CD14-positive monocyte (primary cell): ENCODE measurements at regions not wholly inside any gene's neighbourhood (a gene's known extent, or its start where the extent isn't known, plus 50 kb on each side); places are given as distances from the start of the nearest gene placed in this dataset.

Experiments
- DNase-seq, 3 donors: peaks; one replicate each; pipeline ENCODE4 v3.0.0-alpha.2; 2011 to 2022
- H2AFZ ChIP-seq: 2 replicates; pipeline ENCODE4 v1.6.0; 2012; ENCODE audit warnings: mild to moderate bottlenecking, low read depth, low read length, inconsistent platforms; ENCODE audit not compliant: insufficient read depth, poor library complexity, severe bottlenecking
- H3K27ac ChIP-seq, 2 donors: 1 replicate in 1 of 2; 2 replicates in 1 of 2; pipeline ENCODE4 v1.5.1; 2012 to 2013; ENCODE audit warnings: low read length in 2 of 2, control low read depth in 1 of 2, inconsistent platforms in 1 of 2, low read depth in 1 of 2, mild to moderate bottlenecking in 1 of 2
- H3K27me3 ChIP-seq, 2 donors: one replicate each; pipeline versions ENCODE4 v1.6.0 to v1.6.1; 2011 to 2013; ENCODE audit warnings: low read length in 2 of 2; ENCODE audit not compliant: control insufficient read depth in 2 of 2, insufficient read depth in 2 of 2
- H3K36me3 ChIP-seq, 2 donors: replicated peaks in 1 of 2; 1 replicate in 1 of 2; 2 replicates in 1 of 2; pipeline versions ENCODE4 v1.5.1 to v1.6.1; 2012 to 2013; ENCODE audit warnings: low read length in 2 of 2, control low read depth in 1 of 2, inconsistent platforms in 1 of 2, mild to moderate bottlenecking in 1 of 2; ENCODE audit not compliant: insufficient read depth in 2 of 2, control insufficient read depth in 1 of 2
- H3K4me1 ChIP-seq, 2 donors: 1 replicate in 1 of 2; 2 replicates in 1 of 2; pipeline versions ENCODE4 v1.5.1 to v1.6.1; 2012 to 2013; ENCODE audit warnings: low read length in 2 of 2, control low read depth in 1 of 2, inconsistent platforms in 1 of 2, mild to moderate bottlenecking in 1 of 2, moderate library complexity in 1 of 2; ENCODE audit not compliant: insufficient read depth in 2 of 2, control insufficient read depth in 1 of 2
- H3K4me2 ChIP-seq: replicated peaks from 2 replicates; pipeline ENCODE3; 2012; ENCODE audit warnings: low read length, moderate library complexity, mild to moderate bottlenecking; ENCODE audit not compliant: poor library complexity, severe bottlenecking; ENCODE audit errors: extremely low read depth
- H3K4me3 ChIP-seq, 3 experiments: fragments of 200-600 bp in 1 of 3; sonication (generic) in 1 of 3; replicated peaks in 1 of 3; 1 replicate in 2 of 3; 2 replicates in 1 of 3; pipeline ENCODE4 v1.5.1; 2011 to 2013; ENCODE audit warnings: low read length in 3 of 3, mild to moderate bottlenecking in 3 of 3, control low read depth in 2 of 3, low read depth in 2 of 3, inconsistent platforms in 1 of 3, moderate library complexity in 1 of 3
- H3K79me2 ChIP-seq: 2 replicates; pipeline ENCODE4 v1.6.0; 2012; ENCODE audit warnings: mild to moderate bottlenecking, control low read depth, inconsistent platforms, low read length, moderate library complexity; ENCODE audit not compliant: insufficient read depth
- H3K9ac ChIP-seq: 2 replicates; pipeline ENCODE4 v1.6.0; 2017; ENCODE audit warnings: low read length, mild to moderate bottlenecking; ENCODE audit not compliant: insufficient read depth, poor library complexity, severe bottlenecking
- H3K9me3 ChIP-seq, 2 donors: replicated peaks in 1 of 2; 1 replicate in 1 of 2; 2 replicates in 1 of 2; pipeline versions ENCODE4 v1.5.1 to v1.6.1; 2012 to 2013; ENCODE audit warnings: low read length in 2 of 2, control low read depth in 1 of 2; ENCODE audit not compliant: control insufficient read depth in 1 of 2, insufficient read depth in 1 of 2
- H4K20me1 ChIP-seq: 2 replicates; pipeline ENCODE4 v1.6.0; 2012; ENCODE audit warnings: mild to moderate bottlenecking, low read length, control low read depth, moderate library complexity; ENCODE audit not compliant: insufficient read depth
- H3K27ac Mint-ChIP-seq, 7 donors: one replicate each; pipeline ENCODE4 v1.8.0; 2020; ENCODE audit warnings: mild to moderate bottlenecking in 7 of 7, mixed read lengths in 7 of 7, moderate library complexity in 6 of 7, inconsistent platforms in 2 of 7
- H3K27me3 Mint-ChIP-seq, 3 donors: one replicate each; pipeline ENCODE4 v1.8.0; 2021 to 2022; ENCODE audit warnings: low read depth in 3 of 3, mild to moderate bottlenecking in 3 of 3, mixed read lengths in 3 of 3, moderate library complexity in 3 of 3, inconsistent platforms in 1 of 3
- H3K36me3 Mint-ChIP-seq, 2 donors: one replicate each; pipeline ENCODE4 v1.8.0; 2020; ENCODE audit warnings: mixed read lengths in 2 of 2, inconsistent platforms in 1 of 2, mild to moderate bottlenecking in 1 of 2
- H3K4me1 Mint-ChIP-seq: one replicate; pipeline ENCODE4 v1.8.0; 2020; ENCODE audit warnings: mild to moderate bottlenecking, mixed read lengths
- H3K4me3 Mint-ChIP-seq, 2 donors: one replicate each; pipeline ENCODE4 v1.8.0; 2020; ENCODE audit warnings: mild to moderate bottlenecking in 2 of 2, mixed read lengths in 2 of 2, moderate library complexity in 1 of 2
- H3K9me3 Mint-ChIP-seq, 7 donors: one replicate each; pipeline ENCODE4 v1.8.0; 2020 to 2022; ENCODE audit warnings: mixed read lengths in 7 of 7, mild to moderate bottlenecking in 6 of 7, moderate library complexity in 6 of 7, inconsistent platforms in 2 of 7
- WGBS: methylation state at CpG from one replicate; pipeline ENCODE4 v1.1.5; 2013; ENCODE audit warnings: missing lambda C conversion rate; ENCODE audit not compliant: insufficient coverage; 5-methylcytosine and 5-hydroxymethylcytosine counted together
- intact Hi-C, 2 donors: fragments of 100-400 bp; cut with micrococcal nuclease; formaldehyde crosslinking; loops; one replicate each; pipeline versions ENCODE4 v1.15.0 to v1.15.1; 2023
- TF ChIP-seq, protein P1 (sequence below): fragments of 200-600 bp; IDR thresholded peaks from one replicate; pipeline ENCODE4 v1.8.0; 2022; ENCODE audit warnings: antibody characterized with exemption, mild to moderate bottlenecking

DNA sequence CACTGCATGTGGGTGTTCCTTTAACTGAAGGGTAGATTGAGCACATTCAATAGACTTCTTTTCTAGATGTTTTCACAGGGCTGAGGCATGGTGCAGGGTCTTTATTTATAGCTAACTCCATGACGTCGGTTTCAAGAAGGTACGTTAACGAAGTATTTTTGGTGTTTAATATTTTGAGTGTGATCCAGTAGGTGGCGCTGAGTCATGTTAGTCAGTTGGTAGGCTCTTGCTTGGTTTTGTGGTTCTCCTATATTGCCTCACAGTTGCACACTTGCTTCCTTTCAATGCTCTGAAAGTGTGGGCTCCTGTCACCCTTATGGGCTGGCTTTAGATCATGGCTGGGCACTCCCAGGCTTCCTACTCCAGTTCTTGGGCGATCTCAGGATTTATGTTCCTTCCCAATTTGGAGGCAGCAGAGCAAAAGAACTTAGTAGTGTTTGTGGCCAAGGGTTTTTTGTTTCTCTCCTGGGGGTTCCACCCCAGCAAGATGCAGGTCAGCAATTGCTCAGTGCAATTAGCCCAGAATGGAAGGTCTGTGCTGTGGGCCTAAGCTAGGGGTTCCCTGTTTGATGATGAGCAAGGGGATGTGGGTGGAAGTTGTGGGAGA lies 471.6 kb upstream of the FOXG1 start:
- Histone ChIP-seq H3K9ac (no peak overlapping the region), H2AFZ (no peak overlapping the region), H3K27ac (no peak overlapping the region), H3K36me3 (no peaks in the 10 kb centered on the region), H3K4me1 (no peaks in the 10 kb centered on the region), H3K4me2 (no peak overlapping the region), H3K79me2 (no peaks in the 10 kb centered on the region), H3K9me3 (peaks cover 6 to 10% of the 10 kb centered on the region in 2 donors), H3K4me3 (no peak overlapping the region), H4K20me1 (no peaks in the 10 kb centered on the region), H3K27me3 (no peaks in the 10 kb centered on the region)
- Mint-ChIP-seq H3K4me3 (no peak overlapping the region), H3K9me3 (peaks cover 0 to 18% (median 2%) of the 10 kb centered on the region in 7 donors), H3K27me3 (peaks cover 0 to 2% (median 2%) of the 10 kb centered on the region in 3 donors), H3K4me1 (no peaks in the 10 kb centered on the region), H3K36me3 (no peaks in the 10 kb centered on the region), H3K27ac (no peak overlapping the region)
- no peak for DNase-seq
- 0% methylated on average over 5 of the region's 6 CpGs for WGBS
- intact Hi-C loops = no loop called here
- TF ChIP-seq, protein P1, sequence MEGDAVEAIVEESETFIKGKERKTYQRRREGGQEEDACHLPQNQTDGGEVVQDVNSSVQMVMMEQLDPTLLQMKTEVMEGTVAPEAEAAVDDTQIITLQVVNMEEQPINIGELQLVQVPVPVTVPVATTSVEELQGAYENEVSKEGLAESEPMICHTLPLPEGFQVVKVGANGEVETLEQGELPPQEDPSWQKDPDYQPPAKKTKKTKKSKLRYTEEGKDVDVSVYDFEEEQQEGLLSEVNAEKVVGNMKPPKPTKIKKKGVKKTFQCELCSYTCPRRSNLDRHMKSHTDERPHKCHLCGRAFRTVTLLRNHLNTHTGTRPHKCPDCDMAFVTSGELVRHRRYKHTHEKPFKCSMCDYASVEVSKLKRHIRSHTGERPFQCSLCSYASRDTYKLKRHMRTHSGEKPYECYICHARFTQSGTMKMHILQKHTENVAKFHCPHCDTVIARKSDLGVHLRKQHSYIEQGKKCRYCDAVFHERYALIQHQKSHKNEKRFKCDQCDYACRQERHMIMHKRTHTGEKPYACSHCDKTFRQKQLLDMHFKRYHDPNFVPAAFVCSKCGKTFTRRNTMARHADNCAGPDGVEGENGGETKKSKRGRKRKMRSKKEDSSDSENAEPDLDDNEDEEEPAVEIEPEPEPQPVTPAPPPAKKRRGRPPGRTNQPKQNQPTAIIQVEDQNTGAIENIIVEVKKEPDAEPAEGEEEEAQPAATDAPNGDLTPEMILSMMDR = no peak

DNA sequence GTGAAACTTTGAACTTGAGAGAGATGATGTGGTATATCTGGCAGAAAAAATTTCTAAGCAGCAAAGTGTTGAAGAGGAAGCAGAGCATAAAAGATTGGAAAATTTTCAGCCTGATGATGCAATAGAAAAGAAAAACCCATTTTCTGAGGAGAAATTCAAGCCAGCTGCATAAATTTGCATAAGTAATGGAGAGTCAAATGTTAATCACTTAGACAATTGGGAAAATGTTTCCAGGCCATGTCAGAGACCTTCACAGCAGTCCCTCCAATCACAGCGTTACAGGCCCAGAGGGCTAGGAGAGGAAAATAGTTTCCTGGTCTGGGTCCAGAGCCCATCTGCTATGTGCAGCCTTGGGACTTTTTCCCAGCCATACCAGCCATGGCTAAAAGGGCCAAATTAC lies 469.0 kb upstream of the FOXG1 start:
- Histone ChIP-seq H3K4me3 (no peak overlapping the region), H2AFZ (no peak overlapping the region), H3K9me3 (peaks cover 6 to 15% of the 10 kb centered on the region in 2 donors), H3K4me2 (no peak overlapping the region), H3K27ac (no peak overlapping the region), H3K27me3 (no peaks in the 10 kb centered on the region), H3K4me1 (no peaks in the 10 kb centered on the region), H3K79me2 (no peaks in the 10 kb centered on the region), H3K36me3 (no peaks in the 10 kb centered on the region), H4K20me1 (no peaks in the 10 kb centered on the region), H3K9ac (no peak overlapping the region)
- Mint-ChIP-seq H3K36me3 (no peaks in the 10 kb centered on the region), H3K4me1 (no peaks in the 10 kb centered on the region), H3K27me3 (peaks cover 0 to 2% (median 0%) of the 10 kb centered on the region in 3 donors), H3K27ac (no peak overlapping the region), H3K4me3 (no peak overlapping the region), H3K9me3 (peaks cover 0 to 24% (median 7%) of the 10 kb centered on the region in 7 donors)
- intact Hi-C loops = no loop called here
- no peak for DNase-seq
- no CpG with 5 or more reads among the region's 1 CpG for WGBS
- TF ChIP-seq, protein P1 = no peak
